Uterus (tissue), 2 donors: ENCODE measurements at regions not wholly inside any gene's neighbourhood (a gene's known extent, or its start where the extent isn't known, plus 50 kb on each side); places are given as distances from the start of the nearest gene placed in this dataset.

Experiments used
- CTCF ChIP-seq, 4 experiments: fragments of 200-600 bp in 2 of 4; fragments of 450-650 bp in 2 of 4; sonication (generic) in 2 of 4; IDR thresholded peaks; one replicate each; pipeline ENCODE4 v1.5.1; 2016 to 2019; ENCODE audit warnings: antibody characterized with exemption in 4 of 4, mild to moderate bottlenecking in 2 of 4, moderate library complexity in 1 of 4
- POLR2A ChIP-seq, 2 donors: fragments of 450-650 bp; IDR thresholded peaks; one replicate each; pipeline ENCODE4 v1.6.1; 2016; ENCODE audit warnings: antibody characterized with exemption in 2 of 2, mild to moderate bottlenecking in 1 of 2, moderate library complexity in 1 of 2

GRCh38 chr1:57748719-57749118 lies 324.9 kb upstream of the DAB1 start:
- TF ChIP-seq CTCF (IDR thresholded peaks at IDR 0.05) (no peak), POLR2A (IDR thresholded peaks at IDR 0.05) (no peak)
